ENCODE measurements at regions not wholly inside any gene's neighbourhood (a gene's known extent, or its start where the extent isn't known, plus 50 kb on each side); places are given as distances from the start of the nearest gene placed in this dataset.

GRCh38 chr4:1488831-1489638, 82.8 kb upstream of the NKX1-1 start:
- no peak for TF ChIP-seq CTCF (IDR thresholded peaks at IDR 0.05; ENCODE audit: insufficient read depth, low read length, poor library complexity, severe bottlenecking)
- TF ChIP-seq EZH2phosphoT487 (conservative IDR thresholded peaks at IDR 0.05; ENCODE audit: low read length) = no peak
